Endothelial cell of umbilical vein (primary cell): ENCODE measurements at regions not wholly inside any gene's neighbourhood (a gene's known extent, or its start where the extent isn't known, plus 50 kb on each side); places are given as distances from the start of the nearest gene placed in this dataset.
"Not testable (repeated sequence)": the region's sequence is repeated elsewhere in the genome, so short reads cannot be mapped to it uniquely, and the experiment has no call there.

Source experiments
- BruUV-seq: library from RNA; stranded (reverse); fragments of 400-500 nt; replicated peaks from 2 replicates; lab custom pipeline; 2021; lab: Mats Ljungman, UMichigan
- CTCF ChIA-PET: fragments of 300-600, 350-600 bp; sonication (Branson Sonifier 250); formaldehyde crosslinking; loops from one replicate; lab custom pipeline; 2021; ENCODE audit warnings: antibody characterized with exemption, inconsistent platforms; lab: Charles Lee
- POLR2A ChIA-PET: fragments of 300-600, 350-600 bp; sonication (Branson Sonifier 250); formaldehyde crosslinking; loops from one replicate; lab custom pipeline; 2021; ENCODE audit warnings: antibody characterized with exemption, inconsistent platforms; lab: Charles Lee
- DNase-seq: peaks from one replicate; pipeline ENCODE4 v3.0.0-alpha.2; 2011; ENCODE audit warnings: low read depth, low spot score
- FAIRE-seq: peaks from 2 replicates; lab custom pipeline; 2011; peaks lifted over from hg19 to GRCh38; lab: Jason Lieb, UNC
- H2AFZ ChIP-seq: 2 replicates; pipeline ENCODE4 v1.6.0; 2012; ENCODE audit warnings: low read depth, low read length, control low read depth, inconsistent platforms
- H3K27ac ChIP-seq: 2 replicates; pipeline ENCODE4 v1.5.1; 2011; ENCODE audit warnings: low read depth, mild to moderate bottlenecking, control low read depth, low read length, moderate library complexity; ENCODE audit not compliant: insufficient read depth
- H3K27me3 ChIP-seq, 2 experiments: 2 replicates each; pipeline versions ENCODE4 v1.6.0 to v1.6.1; 2011; ENCODE audit warnings: low read length in 2 of 2, mixed read lengths in 1 of 2; ENCODE audit not compliant: control insufficient read depth in 2 of 2, insufficient read depth in 2 of 2
- H3K36me3 ChIP-seq, 2 experiments: 2 replicates in 1 of 2; 3 replicates in 1 of 2; pipeline ENCODE4 v1.5.1; 2011; ENCODE audit warnings: low read length in 2 of 2, mild to moderate bottlenecking in 1 of 2, moderate library complexity in 1 of 2; ENCODE audit not compliant: control insufficient read depth in 2 of 2, insufficient read depth in 2 of 2; ENCODE audit errors: extremely low read depth in 1 of 2
- H3K4me1 ChIP-seq: 3 replicates; pipeline ENCODE4 v1.5.1; 2011; ENCODE audit warnings: mild to moderate bottlenecking, low read length; ENCODE audit not compliant: control insufficient read depth, insufficient read depth; ENCODE audit errors: extremely low read depth
- H3K4me2 ChIP-seq: 2 replicates; pipeline ENCODE4 v1.6.1; 2011; ENCODE audit warnings: low read length, control low read depth, mixed read lengths; ENCODE audit not compliant: insufficient read depth
- H3K4me3 ChIP-seq, 3 experiments: fragments of 200-600 bp in 1 of 3; sonication (generic), shearing (Covaris generic) in 1 of 3; replicated peaks in 1 of 3; 2 replicates each; pipeline ENCODE4 v1.5.1; 2011 to 2016; ENCODE audit warnings: control low read depth in 3 of 3, low read length in 3 of 3, mild to moderate bottlenecking in 2 of 3, inconsistent platforms in 1 of 3, low read depth in 1 of 3, moderate library complexity in 1 of 3; ENCODE audit not compliant: insufficient read depth in 1 of 3
- H3K79me2 ChIP-seq: 2 replicates; pipeline ENCODE4 v1.6.0; 2012; ENCODE audit warnings: low read length, inconsistent platforms; ENCODE audit not compliant: control insufficient read depth, insufficient read depth
- H3K9ac ChIP-seq: replicated peaks from 2 replicates; pipeline ENCODE3; 2011; ENCODE audit warnings: low read length, control low read depth; ENCODE audit not compliant: insufficient read depth; ENCODE audit errors: extremely low read depth
- H3K9me1 ChIP-seq: replicated peaks from 3 replicates; pipeline ENCODE4 v1.6.0; 2011; ENCODE audit warnings: mild to moderate bottlenecking, low read length; ENCODE audit not compliant: control insufficient read depth, insufficient read depth; ENCODE audit errors: extremely low read depth
- H3K9me3 ChIP-seq: replicated peaks from 2 replicates; pipeline ENCODE4 v1.5.1; 2012; ENCODE audit warnings: low read length, inconsistent platforms; ENCODE audit not compliant: control insufficient read depth, insufficient read depth
- H4K20me1 ChIP-seq: replicated peaks from 2 replicates; pipeline ENCODE3; 2011; ENCODE audit warnings: mild to moderate bottlenecking, low read length; ENCODE audit not compliant: control insufficient read depth, insufficient read depth; ENCODE audit errors: extremely low read depth
- EZH2 ChIP-seq: IDR thresholded peaks from 2 replicates; pipeline ENCODE4 v1.6.1; 2012; ENCODE audit warnings: borderline replicate concordance, low read depth, mild to moderate bottlenecking, moderate library complexity, low read length, inconsistent platforms; ENCODE audit not compliant: severe bottlenecking
- FOS ChIP-seq: IDR thresholded peaks from 2 replicates; pipeline ENCODE4 v1.6.1; 2011; ENCODE audit warnings: mild to moderate bottlenecking, low read length, moderate library complexity, borderline replicate concordance; ENCODE audit not compliant: insufficient read depth
- GATA2 ChIP-seq: IDR thresholded peaks from 2 replicates; pipeline ENCODE4 v1.7.0; 2011; ENCODE audit warnings: low read depth, mild to moderate bottlenecking, moderate library complexity, mixed read lengths, low read length; ENCODE audit not compliant: insufficient read length, insufficient read depth
- JUN ChIP-seq: IDR thresholded peaks from 2 replicates; pipeline ENCODE4 v1.6.1; 2011; ENCODE audit warnings: borderline replicate concordance, low read depth; ENCODE audit not compliant: insufficient read length, insufficient read depth
- MAX ChIP-seq: IDR thresholded peaks from 2 replicates; pipeline ENCODE4 v1.6.1; 2011; ENCODE audit not compliant: insufficient read depth, insufficient read length
- MYC ChIP-seq: IDR thresholded peaks from one replicate; pipeline ENCODE4 v1.6.1; 2011; ENCODE audit warnings: mild to moderate bottlenecking, low read depth, low read length
- POLR2A ChIP-seq: IDR thresholded peaks from 2 replicates; pipeline ENCODE4 v1.6.1; 2012; ENCODE audit warnings: low read depth, mild to moderate bottlenecking, control low read depth, low read length
- POLR2AphosphoS5 ChIP-seq: IDR thresholded peaks from 2 replicates; pipeline ENCODE4 v1.6.1; 2012; ENCODE audit warnings: low read depth, mild to moderate bottlenecking, control low read depth, low read length, moderate library complexity; ENCODE audit not compliant: insufficient read depth
- dilution Hi-C: fragments of 300-500 bp; cut with MboI; formaldehyde crosslinking; loops from one replicate; pipeline ENCODE4 v1.15.0; 2019; ENCODE audit warnings: low sequenced_read_pairs; ENCODE audit not compliant: extremely low pct_ligation_motif_present
- intact Hi-C: fragments of 100-400 bp; cut with micrococcal nuclease; formaldehyde crosslinking; loops from one replicate; pipeline ENCODE4 v1.10.0; 2022
- TF ChIP-seq, protein P1 (sequence below), 2 donors: IDR thresholded peaks; 1 replicate in 1 of 2; 2 replicates in 1 of 2; pipeline ENCODE4 v1.5.1; 2011; ENCODE audit warnings: low read length in 2 of 2, mild to moderate bottlenecking in 2 of 2, moderate library complexity in 2 of 2, control low read depth in 1 of 2, inconsistent platforms in 1 of 2, low read depth in 1 of 2; ENCODE audit not compliant: insufficient read depth in 1 of 2; ENCODE audit errors: extremely low read depth in 1 of 2

GRCh38 chr13:73520566-73521289 is 461.9 kb downstream of the KLF5 start:
- TF ChIP-seq MYC (no peak), POLR2A (no peak), POLR2AphosphoS5 (no peak), EZH2 (no peak), JUN (no peak), GATA2 (no peak), MAX (no peak), FOS (no peak)
- TF ChIP-seq, protein P1, sequence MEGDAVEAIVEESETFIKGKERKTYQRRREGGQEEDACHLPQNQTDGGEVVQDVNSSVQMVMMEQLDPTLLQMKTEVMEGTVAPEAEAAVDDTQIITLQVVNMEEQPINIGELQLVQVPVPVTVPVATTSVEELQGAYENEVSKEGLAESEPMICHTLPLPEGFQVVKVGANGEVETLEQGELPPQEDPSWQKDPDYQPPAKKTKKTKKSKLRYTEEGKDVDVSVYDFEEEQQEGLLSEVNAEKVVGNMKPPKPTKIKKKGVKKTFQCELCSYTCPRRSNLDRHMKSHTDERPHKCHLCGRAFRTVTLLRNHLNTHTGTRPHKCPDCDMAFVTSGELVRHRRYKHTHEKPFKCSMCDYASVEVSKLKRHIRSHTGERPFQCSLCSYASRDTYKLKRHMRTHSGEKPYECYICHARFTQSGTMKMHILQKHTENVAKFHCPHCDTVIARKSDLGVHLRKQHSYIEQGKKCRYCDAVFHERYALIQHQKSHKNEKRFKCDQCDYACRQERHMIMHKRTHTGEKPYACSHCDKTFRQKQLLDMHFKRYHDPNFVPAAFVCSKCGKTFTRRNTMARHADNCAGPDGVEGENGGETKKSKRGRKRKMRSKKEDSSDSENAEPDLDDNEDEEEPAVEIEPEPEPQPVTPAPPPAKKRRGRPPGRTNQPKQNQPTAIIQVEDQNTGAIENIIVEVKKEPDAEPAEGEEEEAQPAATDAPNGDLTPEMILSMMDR (IDR thresholded peaks at IDR 0.05; ENCODE audit: extremely low read depth in 1 of 2, insufficient read depth in 1 of 2, low read depth in 1 of 2, low read length in 2 of 2), result no peak
- Histone ChIP-seq H2AFZ (no peak overlapping the region), H3K36me3 (no peaks in the 10 kb centered on the region), H3K27ac (no peak overlapping the region), H3K4me2 (no peak overlapping the region), H3K9me1 (no peaks in the 10 kb centered on the region), H3K27me3 (no peaks in the 10 kb centered on the region), H3K9me3 (no peaks in the 10 kb centered on the region), H3K4me1 (no peaks in the 10 kb centered on the region), H3K79me2 (no peaks in the 10 kb centered on the region), H4K20me1 (no peaks in the 10 kb centered on the region), H3K9ac (no peak overlapping the region), H3K4me3 (no peak overlapping the region)
- DNase-seq (no peak), FAIRE-seq (no peak)
- CTCF ChIA-PET, result no interaction called here
- BruUV-seq, result no TSS peak
- POLR2A ChIA-PET, result no interaction called here
- intact Hi-C loops (no loop called here), dilution Hi-C loops (no loop called here)

GRCh38 chr13:73520135-73520534 is 461.3 kb downstream of the KLF5 start:
- H3K27me3 ChIP-seq, POLR2A ChIA-PET, H3K4me1 ChIP-seq, H3K4me2 ChIP-seq, DNase-seq, H3K79me2 ChIP-seq, FAIRE-seq, BruUV-seq, H4K20me1 ChIP-seq, CTCF ChIA-PET, dilution Hi-C loops, H2AFZ ChIP-seq, H3K9ac ChIP-seq, H3K9me1 ChIP-seq, H3K36me3 ChIP-seq, H3K27ac ChIP-seq, H3K9me3 ChIP-seq, intact Hi-C loops, H3K4me3 ChIP-seq: not testable (repeated sequence)
